Astrocyte of the hippocampus (primary cell): ENCODE measurements at regions not wholly inside any gene's neighbourhood (a gene's known extent, or its start where the extent isn't known, plus 50 kb on each side); places are given as distances from the start of the nearest gene placed in this dataset.
"Not testable (repeated sequence)": the region's sequence is repeated elsewhere in the genome, so short reads cannot be mapped to it uniquely, and the experiment has no call there.

Experiments
- DNase-seq: peaks from one replicate; pipeline ENCODE4 v3.0.0; 2011; ENCODE audit warnings: low read depth, low spot score

- DNase-seq: not testable (repeated sequence)
Measured at GRCh38 chr9:67423049-67423728, 430.8 kb upstream of the SPATA31A3 start.

GRCh38 chr9:67418496-67419079 is 426.2 kb upstream of the SPATA31A3 start:
- not testable (repeated sequence) for DNase-seq

GRCh38 chr9:67417341-67417983 is 425.1 kb upstream of the SPATA31A3 start:
- not testable (repeated sequence) for DNase-seq

- DNase-seq: not testable (repeated sequence)
Measured at GRCh38 chr9:67416639-67417038, 424.3 kb upstream of the SPATA31A3 start.

GRCh38 chr9:67410606-67411220 is 418.4 kb upstream of the SPATA31A3 start:
- DNase-seq: not testable (repeated sequence)

- not testable (repeated sequence) for DNase-seq
Measured at GRCh38 chr9:67403739-67404138, 411.4 kb upstream of the SPATA31A3 start.

GRCh38 chr9:67397731-67398130 is 405.4 kb upstream of the SPATA31A3 start:
- not testable (repeated sequence) for DNase-seq

- DNase-seq: not testable (repeated sequence)
Measured at GRCh38 chr9:67394782-67395181, 402.4 kb upstream of the SPATA31A3 start.

GRCh38 chr9:67394038-67394437 is 401.7 kb upstream of the SPATA31A3 start:
- DNase-seq: not testable (repeated sequence)

GRCh38 chr9:67369664-67370063 is 377.3 kb upstream of the SPATA31A3 start:
- DNase-seq: not testable (repeated sequence)

- DNase-seq: not testable (repeated sequence)
Measured at GRCh38 chr9:67362325-67362724, 370.0 kb upstream of the SPATA31A3 start.

- not testable (repeated sequence) for DNase-seq
Measured at GRCh38 chr9:67353961-67354360, 361.6 kb upstream of the SPATA31A3 start.

GRCh38 chr9:67349424-67349759 is 357.0 kb upstream of the SPATA31A3 start:
- DNase-seq: not testable (repeated sequence)

GRCh38 chr9:67348562-67349423 is 356.4 kb upstream of the SPATA31A3 start:
- not testable (repeated sequence) for DNase-seq

- DNase-seq: not testable (repeated sequence)
Measured at GRCh38 chr9:67348094-67348493, 355.7 kb upstream of the SPATA31A3 start.

GRCh38 chr9:67339216-67339615 is 346.9 kb upstream of the SPATA31A3 start:
- DNase-seq: not testable (repeated sequence)

- not testable (repeated sequence) for DNase-seq
Measured at GRCh38 chr9:67338201-67338600, 345.9 kb upstream of the SPATA31A3 start.

- DNase-seq: not testable (repeated sequence)
Measured at GRCh38 chr9:67334727-67335572, 342.6 kb upstream of the SPATA31A3 start.

GRCh38 chr9:67331634-67332033 is 339.3 kb upstream of the SPATA31A3 start:
- not testable (repeated sequence) for DNase-seq

GRCh38 chr9:67313409-67313808 is 321.1 kb upstream of the SPATA31A3 start:
- DNase-seq: not testable (repeated sequence)
